Sigmoid colon (tissue), 6 donors: ENCODE measurements at regions not wholly inside any gene's neighbourhood (a gene's known extent, or its start where the extent isn't known, plus 50 kb on each side); places are given as distances from the start of the nearest gene placed in this dataset.

Experiments used
- DNase-seq: peaks from one replicate; pipeline ENCODE4 v3.0.0-alpha.2; 2019
- H3K27ac ChIP-seq, 4 donors: fragments of 200-600 bp; sonication (generic); one replicate each; pipeline ENCODE4 v1.5.1; 2016 to 2019; ENCODE audit warnings: mild to moderate bottlenecking in 1 of 4
- H3K27me3 ChIP-seq, 3 donors: fragments of 200-600 bp; sonication (generic); one replicate each; pipeline ENCODE4 v1.5.1; 2019; ENCODE audit warnings: mild to moderate bottlenecking in 1 of 3
- H3K36me3 ChIP-seq, 4 donors: fragments of 200-600 bp; sonication (generic); one replicate each; pipeline ENCODE4 v1.5.1; 2016 to 2019
- H3K4me1 ChIP-seq, 4 donors: fragments of 200-600 bp; sonication (generic); one replicate each; pipeline ENCODE4 v1.5.1; 2017 to 2019
- H3K4me3 ChIP-seq, 4 donors: fragments of 200-600 bp; sonication (generic); one replicate each; pipeline ENCODE4 v1.5.1; 2017 to 2019; ENCODE audit warnings: mild to moderate bottlenecking in 2 of 4, moderate library complexity in 1 of 4
- H3K9me3 ChIP-seq, 4 donors: fragments of 200-600 bp in 3 of 4; sonication (generic) in 3 of 4; one replicate each; pipeline versions ENCODE4 v1.5.1 to v1.6.1; 2013 to 2019
- EP300 ChIP-seq, 4 donors: sonication (generic); formaldehyde crosslinking; IDR thresholded peaks; one replicate each; pipeline ENCODE4 v1.6.1; 2017; ENCODE audit warnings: antibody characterized with exemption in 4 of 4
- POLR2A ChIP-seq, 2 donors: fragments of 450-650 bp; IDR thresholded peaks; one replicate each; pipeline ENCODE4 v1.6.1; 2016; ENCODE audit warnings: antibody characterized with exemption in 2 of 2, mild to moderate bottlenecking in 2 of 2, moderate library complexity in 2 of 2
- POLR2AphosphoS5 ChIP-seq, 4 donors: sonication (generic); formaldehyde crosslinking; IDR thresholded peaks; one replicate each; pipeline ENCODE4 v1.6.1; 2017; ENCODE audit warnings: antibody characterized with exemption in 4 of 4
- WGBS, 2 donors: extraction: QIAGEN DNeasy Blood & Tissue Kit; methylation state at CpG; one replicate each; pipeline ENCODE4 v1.1.7; 2013; 5-methylcytosine and 5-hydroxymethylcytosine counted together
- intact Hi-C: fragments of 100-400 bp; cut with DNase I; formaldehyde crosslinking; loops from one replicate; pipeline ENCODE4 v1.15.1; 2023
- TF ChIP-seq, protein P1 (sequence below), 4 experiments: fragments of 450-650 bp in 3 of 4; fragments of 200-600 bp in 1 of 4; IDR thresholded peaks; one replicate each; pipeline ENCODE4 v1.5.1; 2016 to 2019; ENCODE audit warnings: antibody characterized with exemption in 4 of 4, mild to moderate bottlenecking in 3 of 4, moderate library complexity in 2 of 4
- donor health status: healthy with polysubstance abuse.
- donor health status: healthy.

DNA sequence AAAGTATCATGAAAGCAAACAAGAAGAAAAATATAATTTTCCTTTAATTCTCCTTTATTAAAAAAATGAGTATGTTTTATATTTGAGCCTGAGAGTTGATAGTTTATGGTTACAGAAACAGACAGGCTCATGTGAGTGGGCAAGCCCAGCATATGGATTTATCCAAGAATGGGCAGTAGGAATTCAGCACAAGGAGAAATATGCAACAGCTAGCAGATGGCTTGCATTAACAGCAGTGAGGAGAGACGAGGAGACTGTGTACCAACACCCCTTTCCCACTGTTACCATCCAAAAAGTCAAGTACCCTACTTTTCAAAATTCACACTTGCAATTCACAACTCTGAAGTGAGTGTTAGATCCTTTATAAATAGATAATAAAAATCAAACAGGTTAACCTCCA, 1760.2 kb upstream of the TENM3 start:
- intact Hi-C loops: no loop called here
- DNase-seq: no peak
- Histone ChIP-seq H3K27ac (no peak overlapping the region), H3K36me3 (no peaks in the 10 kb centered on the region), H3K9me3 (no peaks in the 10 kb centered on the region), H3K27me3 (no peaks in the 10 kb centered on the region), H3K4me3 (no peak overlapping the region), H3K4me1 (no peaks in the 10 kb centered on the region)
- 15 to 56% methylated on average over 1 of the region's 1 CpG for WGBS, 2 donors
- TF ChIP-seq POLR2A (IDR thresholded peaks at IDR 0.05) (no peak), POLR2AphosphoS5 (IDR thresholded peaks at IDR 0.05) (no peak), EP300 (IDR thresholded peaks at IDR 0.05) (no peak)
- TF ChIP-seq, protein P1, sequence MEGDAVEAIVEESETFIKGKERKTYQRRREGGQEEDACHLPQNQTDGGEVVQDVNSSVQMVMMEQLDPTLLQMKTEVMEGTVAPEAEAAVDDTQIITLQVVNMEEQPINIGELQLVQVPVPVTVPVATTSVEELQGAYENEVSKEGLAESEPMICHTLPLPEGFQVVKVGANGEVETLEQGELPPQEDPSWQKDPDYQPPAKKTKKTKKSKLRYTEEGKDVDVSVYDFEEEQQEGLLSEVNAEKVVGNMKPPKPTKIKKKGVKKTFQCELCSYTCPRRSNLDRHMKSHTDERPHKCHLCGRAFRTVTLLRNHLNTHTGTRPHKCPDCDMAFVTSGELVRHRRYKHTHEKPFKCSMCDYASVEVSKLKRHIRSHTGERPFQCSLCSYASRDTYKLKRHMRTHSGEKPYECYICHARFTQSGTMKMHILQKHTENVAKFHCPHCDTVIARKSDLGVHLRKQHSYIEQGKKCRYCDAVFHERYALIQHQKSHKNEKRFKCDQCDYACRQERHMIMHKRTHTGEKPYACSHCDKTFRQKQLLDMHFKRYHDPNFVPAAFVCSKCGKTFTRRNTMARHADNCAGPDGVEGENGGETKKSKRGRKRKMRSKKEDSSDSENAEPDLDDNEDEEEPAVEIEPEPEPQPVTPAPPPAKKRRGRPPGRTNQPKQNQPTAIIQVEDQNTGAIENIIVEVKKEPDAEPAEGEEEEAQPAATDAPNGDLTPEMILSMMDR (IDR thresholded peaks at IDR 0.05): no peak

DNA sequence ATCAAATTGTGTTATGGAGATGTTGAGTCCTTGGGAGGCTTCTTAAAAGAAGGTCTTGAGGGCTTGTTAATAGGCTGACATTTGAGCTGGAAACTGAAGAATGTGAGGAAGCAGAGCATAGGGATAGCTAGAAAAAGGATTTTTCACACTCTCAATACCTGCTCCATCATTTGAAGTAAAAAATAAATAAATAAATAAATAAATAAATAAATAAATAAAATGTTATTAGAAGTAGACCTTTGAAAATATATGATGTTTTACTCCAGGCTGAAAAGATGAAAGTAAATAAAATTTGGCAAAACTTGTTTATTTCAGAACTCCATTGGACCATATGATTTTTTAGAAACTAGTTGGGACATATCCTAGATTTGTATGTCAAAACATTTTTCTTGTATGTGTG, 1757.8 kb upstream of the TENM3 start:
- Histone ChIP-seq H3K9me3 (no peaks in the 10 kb centered on the region), H3K4me3 (no peak overlapping the region), H3K4me1 (no peaks in the 10 kb centered on the region), H3K36me3 (no peaks in the 10 kb centered on the region), H3K27me3 (no peaks in the 10 kb centered on the region), H3K27ac (no peak overlapping the region)
- no peak for DNase-seq
- TF ChIP-seq POLR2A (IDR thresholded peaks at IDR 0.05) (no peak), POLR2AphosphoS5 (IDR thresholded peaks at IDR 0.05) (no peak), EP300 (IDR thresholded peaks at IDR 0.05) (no peak)
- TF ChIP-seq, protein P1 (IDR thresholded peaks at IDR 0.05): no peak
- intact Hi-C loops: no loop called here

DNA sequence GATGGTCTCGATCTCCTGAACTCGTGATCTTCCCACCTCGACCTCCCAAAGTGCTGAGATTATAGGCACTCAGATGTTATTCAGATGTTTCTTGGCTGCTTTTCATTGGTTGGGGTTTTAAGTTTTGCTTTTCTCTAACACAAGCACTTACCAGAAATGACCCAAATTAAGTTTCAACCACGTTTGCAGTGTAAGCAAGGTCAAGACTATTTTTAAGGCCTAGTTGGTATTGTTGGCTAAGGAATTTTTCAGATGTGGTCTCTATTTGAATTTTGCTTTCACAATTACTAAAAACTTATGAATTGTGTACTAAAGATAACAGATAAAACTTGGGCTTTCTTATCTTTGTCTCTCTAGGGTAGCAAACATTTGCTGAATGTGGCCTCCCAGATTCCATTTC, 1756.9 kb upstream of the TENM3 start:
- no peaks in the 10 kb centered on the region for H3K9me3 ChIP-seq
- intact Hi-C loops: no loop called here
- no peaks in the 10 kb centered on the region for H3K4me1 ChIP-seq
- H3K4me3 ChIP-seq: no peak overlapping the region
- TF ChIP-seq EP300 (IDR thresholded peaks at IDR 0.05): no peak
- TF ChIP-seq, protein P1 (IDR thresholded peaks at IDR 0.05): no peak
- TF ChIP-seq POLR2A (IDR thresholded peaks at IDR 0.05): no peak
- TF ChIP-seq POLR2AphosphoS5 (IDR thresholded peaks at IDR 0.05): no peak
- no peaks in the 10 kb centered on the region for H3K36me3 ChIP-seq
- no peak for DNase-seq
- H3K27ac ChIP-seq: no peak overlapping the region
- no peaks in the 10 kb centered on the region for H3K27me3 ChIP-seq
- 74 to 83% methylated on average over 4 of the region's 4 CpGs for whole genome bisulfite sequencing, 2 donors

DNA sequence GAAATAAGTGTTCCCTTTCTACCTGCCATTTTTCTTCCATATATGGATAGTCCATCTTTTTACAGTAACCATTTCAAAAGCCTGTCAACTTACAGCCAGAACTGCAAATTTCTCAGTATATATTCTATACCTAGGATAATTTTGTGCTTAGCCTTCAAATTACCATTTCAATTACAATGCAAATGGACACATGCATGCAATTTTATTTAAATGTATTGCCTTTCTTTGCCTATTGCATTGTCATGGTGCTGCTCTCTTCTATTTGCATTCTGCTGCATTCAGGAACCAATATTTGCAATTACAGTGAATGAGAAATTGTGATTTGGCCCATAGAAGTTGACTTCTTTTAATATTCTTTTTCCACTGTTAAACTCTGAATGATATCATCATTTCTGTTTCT, 1753.4 kb upstream of the TENM3 start:
- H3K27ac ChIP-seq: no peak overlapping the region
- no peak for DNase-seq
- no peaks in the 10 kb centered on the region for H3K27me3 ChIP-seq
- no peaks in the 10 kb centered on the region for H3K4me1 ChIP-seq
- no peaks in the 10 kb centered on the region for H3K36me3 ChIP-seq
- no peak overlapping the region for H3K4me3 ChIP-seq
- intact Hi-C loops: no loop called here
- no peak for TF ChIP-seq POLR2AphosphoS5 (IDR thresholded peaks at IDR 0.05)
- TF ChIP-seq POLR2A (IDR thresholded peaks at IDR 0.05): no peak
- TF ChIP-seq, protein P1 (IDR thresholded peaks at IDR 0.05): no peak
- no peak for TF ChIP-seq EP300 (IDR thresholded peaks at IDR 0.05)
- no peaks in the 10 kb centered on the region for H3K9me3 ChIP-seq

DNA sequence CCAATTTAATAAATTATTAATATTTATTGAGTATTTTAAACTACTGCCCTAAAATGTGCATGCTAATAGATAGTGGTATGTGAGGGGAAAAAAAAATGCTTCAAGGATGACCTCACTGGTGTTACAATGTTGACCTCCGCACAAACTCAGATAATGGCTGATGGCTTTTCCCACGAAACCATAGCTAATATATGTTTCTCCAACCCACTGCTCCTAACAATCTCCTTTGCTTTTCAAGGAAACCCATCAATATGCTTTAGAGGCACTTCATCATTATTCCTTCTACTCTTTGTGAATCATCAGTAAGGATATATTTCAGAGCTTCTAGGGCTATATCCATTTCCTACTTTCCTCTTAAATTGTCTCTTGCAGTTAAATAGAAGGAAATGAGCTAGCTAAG, 1752.0 kb upstream of the TENM3 start:
- TF ChIP-seq EP300 (IDR thresholded peaks at IDR 0.05) (no peak), POLR2AphosphoS5 (IDR thresholded peaks at IDR 0.05) (no peak), POLR2A (IDR thresholded peaks at IDR 0.05) (no peak)
- TF ChIP-seq, protein P1 (IDR thresholded peaks at IDR 0.05): no peak
- no peaks in the 10 kb centered on the region for H3K9me3 ChIP-seq
- H3K36me3 ChIP-seq: no peaks in the 10 kb centered on the region
- no peak overlapping the region for H3K4me3 ChIP-seq
- DNase-seq: no peak
- no peak overlapping the region for H3K27ac ChIP-seq
- WGBS, 2 donors: 78 to 84% methylated on average over 2 of the region's 2 CpGs
- no peaks in the 10 kb centered on the region for H3K4me1 ChIP-seq
- intact Hi-C loops: no loop called here
- H3K27me3 ChIP-seq: no peaks in the 10 kb centered on the region
